GM23338 (cell line): ENCODE measurements at regions not wholly inside any gene's neighbourhood (a gene's known extent, or its start where the extent isn't known, plus 50 kb on each side); places are given as distances from the start of the nearest gene placed in this dataset.

Experiments used
- ATAC-seq: fragments of 200-7000 bp; cut with Tn5 transposase; 3 replicates; pipeline ENCODE4 v1.9.1; 2020
- DNase-seq: peaks from one replicate; pipeline ENCODE4 v3.0.0-alpha.2; 2015; ENCODE audit warnings: low spot score
- H2AFZ ChIP-seq: fragments of 200-600 bp; sonication (generic); 2 replicates; pipeline ENCODE4 v1.8.0; 2016; ENCODE audit warnings: antibody characterized with exemption, mild to moderate bottlenecking, moderate library complexity
- H3F3A ChIP-seq: fragments of 200-600 bp; sonication (generic); replicated peaks from 2 replicates; pipeline ENCODE4 v1.8.0; 2017; ENCODE audit warnings: antibody characterized with exemption, mixed run types, low read depth
- H3K27ac ChIP-seq: fragments of 200-600 bp; sonication (generic); 2 replicates; pipeline ENCODE4 v1.6.1; 2016; ENCODE audit warnings: low read depth
- H3K27me3 ChIP-seq: fragments of 200-600 bp; sonication (generic); 2 replicates; pipeline ENCODE4 v1.8.0; 2016; ENCODE audit warnings: mild to moderate bottlenecking, mixed run types, moderate library complexity; ENCODE audit not compliant: insufficient read depth
- H3K36me3 ChIP-seq: fragments of 200-600 bp; sonication (generic); 2 replicates; pipeline ENCODE4 v1.8.0; 2016; ENCODE audit warnings: mild to moderate bottlenecking; ENCODE audit not compliant: insufficient read depth
- H3K4me1 ChIP-seq: fragments of 200-600 bp; sonication (generic); 2 replicates; pipeline ENCODE4 v1.8.0; 2016; ENCODE audit warnings: mild to moderate bottlenecking, moderate library complexity; ENCODE audit not compliant: insufficient read depth
- H3K4me2 ChIP-seq: fragments of 200-600 bp; sonication (generic); 2 replicates; pipeline ENCODE4 v1.7.1; 2017; ENCODE audit warnings: mixed run types
- H3K4me3 ChIP-seq: fragments of 200-600 bp; sonication (generic); 2 replicates; pipeline ENCODE4 v1.6.1; 2016; ENCODE audit warnings: mixed run types
- H3K79me2 ChIP-seq: fragments of 200-600 bp; sonication (generic); replicated peaks from 2 replicates; pipeline ENCODE4 v1.8.0; 2017; ENCODE audit warnings: mild to moderate bottlenecking; ENCODE audit not compliant: insufficient read depth
- H3K9me2 ChIP-seq: fragments of 200-600 bp; sonication (generic); 2 replicates; pipeline ENCODE4 v1.8.0; 2017; ENCODE audit not compliant: insufficient read depth
- H4K20me1 ChIP-seq: fragments of 200-600 bp; sonication (generic); replicated peaks from 2 replicates; pipeline ENCODE4 v1.8.0; 2017; ENCODE audit warnings: mild to moderate bottlenecking; ENCODE audit not compliant: insufficient read depth
- H3K27ac Mint-ChIP-seq: 2 replicates; pipeline ENCODE4 v1.8.0; 2020; ENCODE audit warnings: inconsistent platforms, mild to moderate bottlenecking, moderate library complexity, mixed read lengths
- H3K27me3 Mint-ChIP-seq: 3 replicates; pipeline ENCODE4 v1.8.0; 2022; ENCODE audit warnings: low read depth, mild to moderate bottlenecking, moderate library complexity, mixed read lengths, inconsistent platforms; ENCODE audit not compliant: insufficient read depth, poor library complexity
- H3K36me3 Mint-ChIP-seq: 3 replicates; pipeline ENCODE4 v1.8.0; 2021; ENCODE audit warnings: low read depth, mild to moderate bottlenecking, inconsistent platforms, moderate library complexity, mixed read lengths
- H3K4me1 Mint-ChIP-seq: 3 replicates; pipeline ENCODE4 v1.8.0; 2020; ENCODE audit warnings: mild to moderate bottlenecking, inconsistent platforms, mixed read lengths
- H3K4me3 Mint-ChIP-seq: 3 replicates; pipeline ENCODE4 v1.8.0; 2021; ENCODE audit warnings: moderate library complexity, mild to moderate bottlenecking, inconsistent platforms, mixed read lengths
- H3K9me3 Mint-ChIP-seq: 3 replicates; pipeline ENCODE4 v1.8.0; 2020; ENCODE audit warnings: moderate library complexity, mild to moderate bottlenecking, inconsistent platforms, mixed read lengths
- CREB1 ChIP-seq: fragments of 250-450 bp; sonication (Bioruptor Pico); IDR thresholded peaks from 2 replicates; pipeline ENCODE4 v1.5.0; 2020; ENCODE audit warnings: low read depth, mild to moderate bottlenecking, moderate library complexity
- EZH2 ChIP-seq: fragments of 200-600 bp; sonication (generic); IDR thresholded peaks from one replicate; pipeline ENCODE4 v1.8.0; 2017; ENCODE audit warnings: antibody characterized with exemption, mild to moderate bottlenecking, low read depth; ENCODE audit not compliant: unreplicated experiment
- EZH2phosphoT487 ChIP-seq: fragments of 200-600 bp; sonication (generic); IDR thresholded peaks from one replicate; pipeline ENCODE4 v1.8.1; 2018; ENCODE audit warnings: antibody characterized with exemption; ENCODE audit not compliant: unreplicated experiment
- JUNB ChIP-seq: IDR thresholded peaks from one replicate; pipeline ENCODE4 v1.6.1; 2016; ENCODE audit warnings: antibody characterized with exemption; ENCODE audit not compliant: unreplicated experiment
- NANOG ChIP-seq: IDR thresholded peaks from 2 replicates; pipeline ENCODE4 v1.6.1; 2016; ENCODE audit warnings: antibody characterized with exemption, borderline replicate concordance
- POLR2AphosphoS5 ChIP-seq: IDR thresholded peaks from 2 replicates; pipeline ENCODE4 v1.6.1; 2016; ENCODE audit warnings: antibody characterized with exemption, low read depth
- REST ChIP-seq: IDR thresholded peaks from one replicate; pipeline ENCODE4 v1.6.1; 2018; ENCODE audit warnings: antibody characterized with exemption; ENCODE audit not compliant: unreplicated experiment
- STAT1 ChIP-seq: IDR thresholded peaks from one replicate; pipeline ENCODE4 v1.6.1; 2016; ENCODE audit warnings: antibody characterized with exemption; ENCODE audit not compliant: unreplicated experiment
- ZNF114 ChIP-seq: fragments of 250-450 bp; sonication (Bioruptor Pico); IDR thresholded peaks from 2 replicates; pipeline ENCODE4 v1.5.0; 2020; ENCODE audit warnings: mild to moderate bottlenecking, moderate library complexity
- ZNF331 ChIP-seq: fragments of 250-450 bp; sonication (Bioruptor Pico); IDR thresholded peaks from 2 replicates; pipeline ENCODE4 v1.5.0; 2020; ENCODE audit warnings: low read depth, mild to moderate bottlenecking, moderate library complexity
- ZNF462 ChIP-seq: fragments of 250-450 bp; sonication (Bioruptor Pico); IDR thresholded peaks from 2 replicates; pipeline ENCODE4 v1.5.0; 2020; ENCODE audit warnings: mild to moderate bottlenecking, moderate library complexity
- TF ChIP-seq, protein P1 (sequence below), 2 experiments: fragments of 200-600 bp in 1 of 2; sonication (generic) in 1 of 2; conservative IDR thresholded peaks; 2 replicates each; pipeline versions ENCODE4 v1.5.1 to v1.6.1; 2016 to 2017; ENCODE audit warnings: antibody characterized with exemption in 2 of 2, low read depth in 2 of 2, mild to moderate bottlenecking in 2 of 2, moderate library complexity in 1 of 2
- TF ChIP-seq, protein P2 (sequence below): IDR thresholded peaks from 2 replicates; pipeline ENCODE4 v1.6.1; 2016; ENCODE audit warnings: antibody characterized with exemption

GRCh38 chr3:83321457-83321856 lies 1560.0 kb upstream of the GBE1 start:
- no peaks in the 10 kb centered on the region for H4K20me1 ChIP-seq
- H3K79me2 ChIP-seq = no peaks in the 10 kb centered on the region
- H3F3A ChIP-seq = no peaks in the 10 kb centered on the region
- H3K4me2 ChIP-seq = no peak overlapping the region
- TF ChIP-seq NANOG = no peak
- no peak for TF ChIP-seq CREB1 (CRISPR knock-in tag)
- TF ChIP-seq EZH2phosphoT487 = no peak
- no peak for TF ChIP-seq POLR2AphosphoS5
- TF ChIP-seq EZH2 = no peak
- TF ChIP-seq, protein P1, sequence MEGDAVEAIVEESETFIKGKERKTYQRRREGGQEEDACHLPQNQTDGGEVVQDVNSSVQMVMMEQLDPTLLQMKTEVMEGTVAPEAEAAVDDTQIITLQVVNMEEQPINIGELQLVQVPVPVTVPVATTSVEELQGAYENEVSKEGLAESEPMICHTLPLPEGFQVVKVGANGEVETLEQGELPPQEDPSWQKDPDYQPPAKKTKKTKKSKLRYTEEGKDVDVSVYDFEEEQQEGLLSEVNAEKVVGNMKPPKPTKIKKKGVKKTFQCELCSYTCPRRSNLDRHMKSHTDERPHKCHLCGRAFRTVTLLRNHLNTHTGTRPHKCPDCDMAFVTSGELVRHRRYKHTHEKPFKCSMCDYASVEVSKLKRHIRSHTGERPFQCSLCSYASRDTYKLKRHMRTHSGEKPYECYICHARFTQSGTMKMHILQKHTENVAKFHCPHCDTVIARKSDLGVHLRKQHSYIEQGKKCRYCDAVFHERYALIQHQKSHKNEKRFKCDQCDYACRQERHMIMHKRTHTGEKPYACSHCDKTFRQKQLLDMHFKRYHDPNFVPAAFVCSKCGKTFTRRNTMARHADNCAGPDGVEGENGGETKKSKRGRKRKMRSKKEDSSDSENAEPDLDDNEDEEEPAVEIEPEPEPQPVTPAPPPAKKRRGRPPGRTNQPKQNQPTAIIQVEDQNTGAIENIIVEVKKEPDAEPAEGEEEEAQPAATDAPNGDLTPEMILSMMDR (conservative IDR thresholded peaks at IDR 0.05; ENCODE audit: low read depth in 2 of 2) = no peak
- TF ChIP-seq ZNF114 = no peak
- TF ChIP-seq, protein P2, sequence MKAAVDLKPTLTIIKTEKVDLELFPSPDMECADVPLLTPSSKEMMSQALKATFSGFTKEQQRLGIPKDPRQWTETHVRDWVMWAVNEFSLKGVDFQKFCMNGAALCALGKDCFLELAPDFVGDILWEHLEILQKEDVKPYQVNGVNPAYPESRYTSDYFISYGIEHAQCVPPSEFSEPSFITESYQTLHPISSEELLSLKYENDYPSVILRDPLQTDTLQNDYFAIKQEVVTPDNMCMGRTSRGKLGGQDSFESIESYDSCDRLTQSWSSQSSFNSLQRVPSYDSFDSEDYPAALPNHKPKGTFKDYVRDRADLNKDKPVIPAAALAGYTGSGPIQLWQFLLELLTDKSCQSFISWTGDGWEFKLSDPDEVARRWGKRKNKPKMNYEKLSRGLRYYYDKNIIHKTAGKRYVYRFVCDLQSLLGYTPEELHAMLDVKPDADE = no peak
- TF ChIP-seq REST = no peak
- TF ChIP-seq ZNF462 (CRISPR knock-in tag) = no peak
- no peak for TF ChIP-seq JUNB
- TF ChIP-seq ZNF331 (CRISPR knock-in tag) = no peak
- TF ChIP-seq STAT1 = no peak
- H3K27ac Mint-ChIP-seq = no peak overlapping the region
- no peak overlapping the region for H3K4me3 Mint-ChIP-seq
- no peaks in the 10 kb centered on the region for H3K9me3 Mint-ChIP-seq
- no peak overlapping the region for H3K27ac ChIP-seq
- no peaks in the 10 kb centered on the region for H3K27me3 ChIP-seq
- ATAC-seq (no peak), DNase-seq (no peak)
- H3K36me3 ChIP-seq = no peaks in the 10 kb centered on the region
- no peak overlapping the region for H2AFZ ChIP-seq
- H3K36me3 Mint-ChIP-seq = no peaks in the 10 kb centered on the region
- no peak overlapping the region for H3K4me3 ChIP-seq
- H3K9me2 ChIP-seq = peaks cover 6% of the 10 kb centered on the region; the same call in 1 of the 2 replicates
- H3K27me3 Mint-ChIP-seq = no peaks in the 10 kb centered on the region
- H3K4me1 Mint-ChIP-seq = peaks cover 15% of the 10 kb centered on the region
- H3K4me1 ChIP-seq = peaks cover 10% of the 10 kb centered on the region
